H1 (cell line): ENCODE measurements at regions not wholly inside any gene's neighbourhood (a gene's known extent, or its start where the extent isn't known, plus 50 kb on each side); places are given as distances from the start of the nearest gene placed in this dataset.

Source experiments
- CTCF ChIP-seq, 3 experiments: IDR thresholded peaks; 1 replicate in 2 of 3; 2 replicates in 1 of 3; pipeline versions ENCODE4 v1.5.1 to v1.6.1; 2011; ENCODE audit warnings: low read length in 3 of 3, mild to moderate bottlenecking in 3 of 3, inconsistent platforms in 2 of 3, low read depth in 1 of 3, moderate library complexity in 1 of 3; ENCODE audit not compliant: insufficient read depth in 1 of 3; ENCODE audit errors: control extremely low read depth in 1 of 3
- EZH2 ChIP-seq: fragments of 200-600 bp; sonication (generic); IDR thresholded peaks from 2 replicates; pipeline ENCODE4 v1.7.1; 2012; ENCODE audit warnings: low read depth, mild to moderate bottlenecking, moderate library complexity, low read length, inconsistent platforms; ENCODE audit not compliant: severe bottlenecking
- GTF2F1 ChIP-seq: IDR thresholded peaks from 2 replicates; pipeline ENCODE4 v1.6.1; 2012; ENCODE audit warnings: low read depth, low read length, improper control_type of control experiment, borderline replicate concordance
- JUND ChIP-seq: IDR thresholded peaks from 2 replicates; pipeline ENCODE4 v1.6.1; 2011; ENCODE audit warnings: mild to moderate bottlenecking, improper control_type of control experiment, low read length
- POLR2AphosphoS5 ChIP-seq: IDR thresholded peaks from 2 replicates; pipeline ENCODE4 v1.6.1; 2011; ENCODE audit warnings: low read depth, low read length
- RXRA ChIP-seq: IDR thresholded peaks from 2 replicates; pipeline ENCODE4 v1.6.1; 2011; ENCODE audit warnings: low read depth, mild to moderate bottlenecking, low read length, moderate library complexity; ENCODE audit not compliant: insufficient read depth
- SP4 ChIP-seq: IDR thresholded peaks from 2 replicates; pipeline ENCODE4 v1.6.1; 2012; ENCODE audit warnings: low read length, inconsistent platforms
- YY1 ChIP-seq: IDR thresholded peaks from 2 replicates; pipeline ENCODE4 v1.6.1; 2011; ENCODE audit warnings: low read depth, mild to moderate bottlenecking, low read length
- ZNF274 ChIP-seq: IDR thresholded peaks from 2 replicates; pipeline ENCODE4 v1.7.0; 2012; ENCODE audit warnings: low read length, borderline replicate concordance; ENCODE audit errors: extremely low read depth

GRCh38 chrX:15017491-15017890, 144.3 kb downstream of the MOSPD2 start (continued):
- no peak for TF ChIP-seq CTCF (IDR thresholded peaks at IDR 0.05; ENCODE audit: control extremely low read depth in 1 of 3, insufficient read depth in 1 of 3, low read depth in 1 of 3, low read length in 3 of 3)
- TF ChIP-seq SP4: no peak
- no peak for TF ChIP-seq GTF2F1
- TF ChIP-seq RXRA: no peak
- no peak for TF ChIP-seq YY1
- no peak for TF ChIP-seq JUND
- TF ChIP-seq ZNF274: no peak
- no peak for TF ChIP-seq POLR2AphosphoS5
- no peak for TF ChIP-seq EZH2
